Activated naive CD4-positive, alpha-beta T cell treated with anti-CD3 and anti-CD28 coated beads, Interleukin-2, amount 50 U/mL, for 24 hours (primary cell): ENCODE measurements at regions not wholly inside any gene's neighbourhood (a gene's known extent, or its start where the extent isn't known, plus 50 kb on each side); places are given as distances from the start of the nearest gene placed in this dataset.
"Not testable (repeated sequence)": the region's sequence is repeated elsewhere in the genome, so short reads cannot be mapped to it uniquely, and the experiment has no call there.

ENCODE experiments used
- H3K27ac Mint-ChIP-seq: one replicate; pipeline ENCODE4 v1.8.0; 2021; ENCODE audit warnings: mild to moderate bottlenecking, mixed read lengths
- H3K27me3 Mint-ChIP-seq: one replicate; pipeline ENCODE4 v1.8.0; 2021; ENCODE audit warnings: mixed read lengths
- H3K36me3 Mint-ChIP-seq: one replicate; pipeline ENCODE4 v1.8.0; 2021; ENCODE audit warnings: mixed read lengths
- H3K4me1 Mint-ChIP-seq: one replicate; pipeline ENCODE4 v1.8.0; 2021; ENCODE audit warnings: mixed read lengths
- H3K4me3 Mint-ChIP-seq: one replicate; pipeline ENCODE4 v1.8.0; 2021; ENCODE audit warnings: mild to moderate bottlenecking, mixed read lengths
- H3K9me3 Mint-ChIP-seq: one replicate; pipeline ENCODE4 v1.8.0; 2021; ENCODE audit warnings: mixed read lengths

DNA sequence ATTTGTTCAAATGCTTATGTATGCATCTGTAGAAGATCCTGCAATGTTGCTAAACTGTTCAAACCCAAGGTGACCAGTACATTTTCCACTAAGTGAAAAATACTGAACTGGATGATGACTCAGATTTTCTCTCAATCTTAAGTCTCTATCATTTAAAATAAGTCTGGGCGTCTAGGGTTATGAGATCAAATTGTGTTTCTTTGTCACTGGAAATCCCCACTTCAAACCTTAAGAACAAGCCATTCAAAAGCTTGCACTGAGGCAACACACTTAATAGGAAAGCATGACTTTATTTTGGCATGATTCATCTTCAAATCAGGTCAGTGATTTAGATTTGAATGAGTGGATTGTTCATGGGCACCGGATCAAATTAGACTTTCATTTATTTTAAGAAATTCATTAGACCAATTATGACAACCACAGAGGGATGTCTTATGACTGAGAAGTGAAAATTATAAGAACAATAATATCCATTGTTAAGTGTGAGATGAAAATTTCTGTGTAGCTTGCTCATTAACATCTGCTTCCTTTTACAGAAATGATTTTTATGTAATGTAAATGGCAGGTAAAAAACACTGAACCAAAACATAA is 203.6 kb downstream of the ANKRD30BL start:
- not testable (repeated sequence) for H3K9me3 Mint-ChIP-seq, H3K4me1 Mint-ChIP-seq, H3K27ac Mint-ChIP-seq, H3K36me3 Mint-ChIP-seq, H3K27me3 Mint-ChIP-seq, H3K4me3 Mint-ChIP-seq

DNA sequence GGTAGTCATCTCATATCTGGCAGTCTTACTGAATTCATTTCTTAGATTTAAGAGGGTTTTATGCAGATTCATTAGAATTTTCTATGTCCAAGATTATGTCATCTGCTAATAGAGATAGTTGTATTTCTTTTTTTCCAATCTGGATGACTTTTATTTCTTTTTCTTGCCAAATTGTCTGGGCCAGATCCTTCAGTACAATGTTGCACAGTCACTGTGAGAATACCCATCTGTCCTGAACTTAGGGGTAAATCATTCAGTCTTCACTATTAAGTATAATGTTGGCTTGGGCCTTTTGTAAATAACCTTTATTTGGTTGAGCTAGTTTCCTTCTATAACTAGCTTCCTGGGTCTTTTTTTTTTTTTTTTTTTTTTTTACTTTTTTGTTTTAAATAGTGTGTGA is 213.1 kb downstream of the ANKRD30BL start:
- not testable (repeated sequence) for H3K27ac Mint-ChIP-seq, H3K27me3 Mint-ChIP-seq, H3K36me3 Mint-ChIP-seq, H3K9me3 Mint-ChIP-seq, H3K4me3 Mint-ChIP-seq, H3K4me1 Mint-ChIP-seq

DNA sequence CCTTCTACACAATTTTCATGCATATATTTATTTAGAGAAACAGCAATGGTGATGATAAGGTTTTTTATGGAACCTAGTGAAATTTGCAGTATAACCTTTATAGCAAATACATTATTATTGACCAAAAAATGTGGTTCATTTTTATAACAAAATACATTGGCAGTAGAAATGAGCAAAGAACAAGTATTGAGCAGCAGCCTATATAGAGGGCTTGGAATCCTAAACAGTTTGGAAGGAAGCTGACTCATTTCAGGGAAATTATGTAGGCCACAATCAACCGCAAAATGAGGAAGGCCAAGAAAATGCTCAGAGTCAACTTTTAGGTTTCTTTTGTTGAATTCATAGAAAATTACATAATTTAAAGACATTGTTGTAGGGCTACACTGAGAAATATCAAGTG is 238.5 kb downstream of the ANKRD30BL start:
- H3K27me3 Mint-ChIP-seq, H3K4me1 Mint-ChIP-seq, H3K36me3 Mint-ChIP-seq, H3K27ac Mint-ChIP-seq, H3K9me3 Mint-ChIP-seq, H3K4me3 Mint-ChIP-seq: not testable (repeated sequence)

DNA sequence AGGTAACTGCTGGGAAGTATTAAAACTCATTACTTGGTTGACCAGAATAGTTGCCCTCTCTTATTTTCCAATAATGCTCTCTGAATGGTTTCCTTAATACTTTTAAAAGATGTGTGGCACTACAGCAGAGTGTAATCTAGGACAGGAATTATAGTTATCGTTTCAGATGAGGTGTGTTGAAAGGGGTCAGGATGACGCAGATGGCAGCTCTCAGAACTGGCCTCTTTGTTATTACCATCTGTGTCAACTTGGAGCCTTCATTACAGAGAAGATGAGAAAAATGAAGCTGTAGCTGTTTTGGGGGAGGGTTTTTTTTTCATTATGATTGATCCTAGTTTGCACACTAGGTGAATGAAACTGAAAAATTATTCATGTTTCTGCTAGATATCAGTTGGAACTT is 238.9 kb downstream of the ANKRD30BL start:
- not testable (repeated sequence) for H3K4me1 Mint-ChIP-seq, H3K27ac Mint-ChIP-seq, H3K4me3 Mint-ChIP-seq, H3K36me3 Mint-ChIP-seq, H3K9me3 Mint-ChIP-seq, H3K27me3 Mint-ChIP-seq
